ENCODE measurements at regions not wholly inside any gene's neighbourhood (a gene's known extent, or its start where the extent isn't known, plus 50 kb on each side); places are given as distances from the start of the nearest gene placed in this dataset.

DNA sequence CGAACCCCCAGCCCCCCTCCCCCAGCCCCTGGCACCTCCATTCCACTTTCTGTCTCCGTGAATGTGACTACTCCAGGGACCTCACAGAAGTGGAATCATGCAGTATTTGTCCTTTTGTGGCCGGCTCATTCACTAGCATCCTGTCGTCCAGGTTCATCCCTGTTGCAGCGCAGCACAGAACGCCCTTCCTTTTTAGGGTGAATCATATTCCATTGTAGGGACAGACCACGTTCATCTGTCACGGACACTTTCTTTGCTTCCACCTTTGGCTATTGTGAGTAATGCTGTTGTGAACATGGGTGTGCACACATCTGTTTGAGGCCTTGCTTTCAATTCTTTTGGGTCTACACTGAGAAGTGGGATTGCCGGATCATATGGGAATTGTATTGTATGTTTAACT, 148.9 kb upstream of the IQSEC1 start:
- no peak for FAIRE-seq
- TF ChIP-seq POLR2A (IDR thresholded peaks at IDR 0.05; ENCODE audit: low read depth, low read length) (no peak), TAF1 (IDR thresholded peaks at IDR 0.05; ENCODE audit: low read depth, low read length) (no peak), POLR2AphosphoS5 (IDR thresholded peaks at IDR 0.05; ENCODE audit: low read depth, low read length) (no peak), PAX5 (IDR thresholded peaks at IDR 0.05; ENCODE audit: insufficient read depth, low read length, severe bottlenecking) (no peak), SPI1 (IDR thresholded peaks at IDR 0.05; ENCODE audit: low read depth, low read length) (no peak), POU2F2 (IDR thresholded peaks at IDR 0.05; ENCODE audit: low read depth, low read length) (no peak)
- DNase-seq (ENCODE audit: insufficient read length, low spot score) = no peak

DNA sequence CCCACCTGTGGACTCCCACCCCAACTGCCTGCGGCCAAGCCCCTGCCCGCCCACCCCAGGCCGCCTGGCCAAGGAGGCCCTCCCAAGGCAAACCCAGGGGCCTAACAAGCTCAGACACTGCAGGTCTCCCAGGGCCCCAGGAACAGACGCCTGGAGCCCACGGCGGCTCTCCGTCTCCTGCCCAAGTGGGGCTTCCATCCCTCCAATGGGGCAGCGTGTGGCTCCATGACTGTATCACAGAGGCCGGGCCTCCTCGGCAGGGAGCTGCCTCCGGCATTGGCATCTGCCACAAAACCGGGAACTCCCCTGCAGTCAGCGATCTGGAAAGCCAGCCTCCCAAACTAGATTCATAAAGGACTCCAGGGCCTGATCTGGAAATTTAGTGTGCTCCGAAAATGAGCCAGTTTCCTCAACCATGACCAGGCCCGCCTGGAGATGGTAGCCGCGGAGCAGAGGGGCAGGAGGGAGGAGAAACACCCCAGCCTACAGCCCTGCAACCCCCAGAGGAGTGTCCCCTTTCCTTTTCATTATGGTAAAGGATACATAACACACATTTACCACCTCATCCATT, 148.3 kb upstream of the IQSEC1 start:
- TF ChIP-seq POLR2A (IDR thresholded peaks at IDR 0.05; ENCODE audit: low read depth, low read length) (no peak), TAF1 (IDR thresholded peaks at IDR 0.05; ENCODE audit: low read depth, low read length) (no peak), PAX5 (IDR thresholded peaks at IDR 0.05; ENCODE audit: insufficient read depth, low read length, severe bottlenecking) (no peak), POLR2AphosphoS5 (IDR thresholded peaks at IDR 0.05; ENCODE audit: low read depth, low read length) (no peak), POU2F2 (IDR thresholded peaks at IDR 0.05; ENCODE audit: low read depth, low read length) (no peak), SPI1 (IDR thresholded peaks at IDR 0.05; ENCODE audit: low read depth, low read length) (no peak)
- FAIRE-seq (no peak), DNase-seq (ENCODE audit: insufficient read length, low spot score) (no peak)

DNA sequence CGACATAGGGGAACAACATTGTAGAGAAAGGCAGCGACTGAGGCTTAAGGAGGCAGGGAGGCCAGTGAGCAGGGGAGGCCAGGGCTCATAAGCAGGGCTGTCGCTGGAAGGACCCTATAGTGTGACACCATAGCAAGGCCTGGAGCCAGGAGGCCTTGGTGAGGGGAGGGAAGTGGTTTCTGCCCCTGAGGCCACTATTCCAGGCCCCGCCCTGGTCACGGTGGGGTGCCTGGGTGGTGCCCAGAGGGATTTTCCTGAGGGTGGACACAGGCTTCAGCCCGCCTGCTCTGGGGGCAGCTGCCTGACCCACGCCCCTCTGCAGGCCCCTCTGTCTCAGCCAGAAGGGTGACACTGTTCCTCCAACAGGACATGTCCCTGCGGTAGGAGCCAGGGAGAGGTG, 147.8 kb upstream of the IQSEC1 start:
- DNase-seq (ENCODE audit: insufficient read length, low spot score) (no peak), FAIRE-seq (no peak)
- TF ChIP-seq POLR2AphosphoS5 (IDR thresholded peaks at IDR 0.05; ENCODE audit: low read depth, low read length) = no peak
- no peak for TF ChIP-seq TAF1 (IDR thresholded peaks at IDR 0.05; ENCODE audit: low read depth, low read length)
- no peak for TF ChIP-seq PAX5 (IDR thresholded peaks at IDR 0.05; ENCODE audit: insufficient read depth, low read length, severe bottlenecking)
- TF ChIP-seq SPI1 (IDR thresholded peaks at IDR 0.05; ENCODE audit: low read depth, low read length) = no peak
- no peak for TF ChIP-seq POLR2A (IDR thresholded peaks at IDR 0.05; ENCODE audit: low read depth, low read length)
- TF ChIP-seq POU2F2 (IDR thresholded peaks at IDR 0.05; ENCODE audit: low read depth, low read length) = no peak

DNA sequence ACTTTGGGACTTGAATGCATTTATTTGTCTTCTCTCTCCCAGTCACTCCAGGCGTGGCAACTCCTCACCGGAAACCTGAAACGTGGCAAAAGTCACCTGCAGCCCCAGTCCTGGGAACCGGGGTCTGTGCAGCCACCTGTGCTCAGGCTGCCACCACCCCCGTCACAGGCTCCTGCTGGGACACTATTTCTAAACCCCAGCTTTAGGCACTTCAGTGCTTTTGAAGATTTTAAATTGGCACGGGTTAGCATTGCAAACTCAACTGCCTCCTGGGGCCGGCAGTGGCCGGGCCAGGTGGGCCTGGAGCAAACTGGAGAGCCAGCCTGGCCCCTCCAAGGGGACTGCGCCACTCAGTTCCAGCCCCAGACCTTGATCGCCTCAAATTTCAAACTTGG, 146.7 kb upstream of the IQSEC1 start:
- TF ChIP-seq POU2F2 (IDR thresholded peaks at IDR 0.05; ENCODE audit: low read depth, low read length) (no peak), PAX5 (IDR thresholded peaks at IDR 0.05; ENCODE audit: insufficient read depth, low read length, severe bottlenecking) (no peak), POLR2AphosphoS5 (IDR thresholded peaks at IDR 0.05; ENCODE audit: low read depth, low read length) (no peak), POLR2A (IDR thresholded peaks at IDR 0.05; ENCODE audit: low read depth, low read length) (no peak), TAF1 (IDR thresholded peaks at IDR 0.05; ENCODE audit: low read depth, low read length) (no peak), SPI1 (IDR thresholded peaks at IDR 0.05; ENCODE audit: low read depth, low read length) (no peak)
- FAIRE-seq (no peak), DNase-seq (ENCODE audit: insufficient read length, low spot score) (no peak)

DNA sequence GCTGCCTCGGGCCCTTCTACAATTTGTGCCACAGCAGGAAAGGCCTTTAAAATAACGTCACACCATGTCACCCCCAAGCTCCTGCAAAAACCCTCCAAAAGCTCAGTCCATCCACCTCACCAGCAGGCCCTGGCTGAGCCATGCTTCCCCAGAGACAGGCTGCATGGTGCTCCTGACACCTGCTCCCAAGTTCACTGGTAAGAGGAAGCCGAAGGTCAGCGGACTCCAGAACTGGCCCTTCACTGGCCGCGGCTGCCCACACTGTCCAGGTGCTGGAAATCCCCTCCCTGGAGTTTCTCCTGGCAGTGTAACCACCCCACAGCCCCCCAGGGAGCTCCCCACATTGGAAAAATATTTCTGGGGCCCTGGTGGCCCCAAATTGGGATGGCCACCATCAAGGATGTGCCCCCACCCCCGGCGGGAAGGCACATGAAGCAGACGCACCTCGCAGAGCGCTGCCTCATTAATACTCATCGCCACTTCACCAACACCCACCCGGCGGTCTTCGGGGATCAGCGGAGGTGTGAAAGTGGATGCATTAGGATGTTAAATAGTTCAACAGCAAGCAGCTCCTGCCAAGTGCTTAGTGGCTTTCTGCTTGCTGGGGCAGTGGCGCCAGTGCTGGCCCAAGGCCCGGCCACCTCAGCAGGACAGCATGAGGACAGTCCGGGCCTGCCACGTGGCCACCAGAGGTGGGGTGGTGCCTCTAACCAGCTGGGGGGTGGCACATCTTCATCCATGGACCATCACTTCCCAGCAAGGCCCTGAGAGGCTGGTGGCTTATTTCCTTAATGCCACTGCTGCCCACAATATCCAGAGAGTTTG, 146.1 kb upstream of the IQSEC1 start:
- no peak for FAIRE-seq
- no peak for DNase-seq (ENCODE audit: insufficient read length, low spot score)
- TF ChIP-seq SPI1 (IDR thresholded peaks at IDR 0.05; ENCODE audit: low read depth, low read length) = no peak
- no peak for TF ChIP-seq TAF1 (IDR thresholded peaks at IDR 0.05; ENCODE audit: low read depth, low read length)
- no peak for TF ChIP-seq POLR2AphosphoS5 (IDR thresholded peaks at IDR 0.05; ENCODE audit: low read depth, low read length)
- TF ChIP-seq POU2F2 (IDR thresholded peaks at IDR 0.05; ENCODE audit: low read depth, low read length) = no peak
- TF ChIP-seq PAX5 (IDR thresholded peaks at IDR 0.05; ENCODE audit: insufficient read depth, low read length, severe bottlenecking) = no peak
- no peak for TF ChIP-seq POLR2A (IDR thresholded peaks at IDR 0.05; ENCODE audit: low read depth, low read length)

DNA sequence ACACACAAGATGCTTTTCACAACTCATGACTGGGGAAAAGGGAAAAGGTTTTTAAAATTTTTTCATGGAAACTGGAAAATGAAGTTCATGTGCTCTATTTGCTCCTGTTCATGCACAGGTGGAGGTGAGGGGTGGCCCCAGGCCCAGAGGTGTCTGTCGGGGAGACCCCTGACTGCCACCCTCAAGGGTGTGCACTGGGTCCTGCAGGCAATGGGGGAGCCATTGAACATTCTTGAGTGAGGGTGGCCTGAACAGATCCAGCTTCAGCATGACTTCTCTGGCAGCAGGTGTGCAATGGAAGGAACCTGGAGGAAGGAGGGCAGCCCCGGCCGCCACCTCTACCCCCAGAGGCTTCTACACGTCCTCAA, 145.3 kb upstream of the IQSEC1 start:
- no peak for TF ChIP-seq PAX5 (IDR thresholded peaks at IDR 0.05; ENCODE audit: insufficient read depth, low read length, severe bottlenecking)
- no peak for TF ChIP-seq POU2F2 (IDR thresholded peaks at IDR 0.05; ENCODE audit: low read depth, low read length)
- no peak for TF ChIP-seq POLR2A (IDR thresholded peaks at IDR 0.05; ENCODE audit: low read depth, low read length)
- no peak for TF ChIP-seq SPI1 (IDR thresholded peaks at IDR 0.05; ENCODE audit: low read depth, low read length)
- no peak for TF ChIP-seq POLR2AphosphoS5 (IDR thresholded peaks at IDR 0.05; ENCODE audit: low read depth, low read length)
- TF ChIP-seq TAF1 (IDR thresholded peaks at IDR 0.05; ENCODE audit: low read depth, low read length) = no peak
- FAIRE-seq (no peak), DNase-seq (ENCODE audit: insufficient read length, low spot score) (no peak)

DNA sequence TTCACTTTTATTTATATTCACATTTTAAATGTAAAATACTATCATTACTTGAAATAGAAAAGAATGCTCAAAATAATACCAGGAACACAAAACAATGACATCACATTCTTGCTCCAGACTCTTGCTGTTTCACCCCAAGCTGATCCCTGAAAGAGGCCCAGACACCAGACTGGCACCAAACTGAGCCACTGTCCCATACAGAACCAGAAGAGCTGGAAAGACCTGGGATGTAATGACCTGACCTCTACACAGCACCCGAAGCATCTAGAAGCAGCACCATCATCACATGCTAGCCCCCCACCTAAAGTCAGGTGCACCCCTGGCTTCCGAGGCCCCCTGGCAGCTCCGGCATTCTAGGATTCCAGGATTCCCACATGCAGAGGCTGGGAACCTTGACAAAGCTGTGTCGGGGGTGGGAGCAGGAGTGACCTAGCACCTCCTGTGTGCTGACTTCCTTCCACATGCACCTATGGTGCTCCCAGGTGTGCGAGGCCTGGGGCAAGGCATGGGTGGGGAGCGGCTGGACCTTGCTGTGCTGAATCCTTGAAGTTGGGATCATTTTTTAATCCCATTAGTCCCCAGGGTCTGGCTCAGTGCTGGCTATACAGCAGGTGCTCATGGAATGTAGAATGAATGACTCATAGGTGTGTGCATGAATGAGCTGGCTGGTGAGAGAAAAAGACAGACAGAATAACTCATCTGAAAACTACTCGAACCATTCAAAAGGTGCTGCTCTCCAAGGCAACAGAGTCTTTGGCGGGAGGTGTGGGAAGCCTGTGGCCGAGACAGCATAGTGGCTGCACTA, 144.7 kb upstream of the IQSEC1 start:
- FAIRE-seq (no peak), DNase-seq (ENCODE audit: insufficient read length, low spot score) (no peak)
- no peak for TF ChIP-seq SPI1 (IDR thresholded peaks at IDR 0.05; ENCODE audit: low read depth, low read length)
- no peak for TF ChIP-seq POU2F2 (IDR thresholded peaks at IDR 0.05; ENCODE audit: low read depth, low read length)
- no peak for TF ChIP-seq POLR2A (IDR thresholded peaks at IDR 0.05; ENCODE audit: low read depth, low read length)
- no peak for TF ChIP-seq PAX5 (IDR thresholded peaks at IDR 0.05; ENCODE audit: insufficient read depth, low read length, severe bottlenecking)
- no peak for TF ChIP-seq POLR2AphosphoS5 (IDR thresholded peaks at IDR 0.05; ENCODE audit: low read depth, low read length)
- no peak for TF ChIP-seq TAF1 (IDR thresholded peaks at IDR 0.05; ENCODE audit: low read depth, low read length)

DNA sequence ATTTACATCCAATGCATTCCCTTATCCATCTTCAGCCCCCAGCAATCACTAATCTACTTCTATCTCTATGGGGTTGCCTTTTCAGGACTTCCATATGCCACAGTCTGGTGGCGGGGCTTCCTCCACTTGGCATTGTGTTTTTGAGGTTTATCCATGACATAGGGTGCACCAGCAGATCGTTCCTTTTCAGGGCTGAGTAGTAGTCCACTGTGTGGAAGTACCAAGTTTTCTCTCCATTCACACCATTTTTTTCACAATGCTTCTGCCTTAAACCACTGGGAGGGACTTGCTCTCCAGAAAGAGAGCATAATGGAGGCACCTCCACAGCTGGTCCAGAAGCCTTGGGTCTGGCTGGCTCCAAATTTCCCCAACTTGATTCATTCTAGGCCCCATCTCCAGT, 144.0 kb upstream of the IQSEC1 start:
- DNase-seq (ENCODE audit: insufficient read length, low spot score) (no peak), FAIRE-seq (no peak)
- no peak for TF ChIP-seq TAF1 (IDR thresholded peaks at IDR 0.05; ENCODE audit: low read depth, low read length)

DNA sequence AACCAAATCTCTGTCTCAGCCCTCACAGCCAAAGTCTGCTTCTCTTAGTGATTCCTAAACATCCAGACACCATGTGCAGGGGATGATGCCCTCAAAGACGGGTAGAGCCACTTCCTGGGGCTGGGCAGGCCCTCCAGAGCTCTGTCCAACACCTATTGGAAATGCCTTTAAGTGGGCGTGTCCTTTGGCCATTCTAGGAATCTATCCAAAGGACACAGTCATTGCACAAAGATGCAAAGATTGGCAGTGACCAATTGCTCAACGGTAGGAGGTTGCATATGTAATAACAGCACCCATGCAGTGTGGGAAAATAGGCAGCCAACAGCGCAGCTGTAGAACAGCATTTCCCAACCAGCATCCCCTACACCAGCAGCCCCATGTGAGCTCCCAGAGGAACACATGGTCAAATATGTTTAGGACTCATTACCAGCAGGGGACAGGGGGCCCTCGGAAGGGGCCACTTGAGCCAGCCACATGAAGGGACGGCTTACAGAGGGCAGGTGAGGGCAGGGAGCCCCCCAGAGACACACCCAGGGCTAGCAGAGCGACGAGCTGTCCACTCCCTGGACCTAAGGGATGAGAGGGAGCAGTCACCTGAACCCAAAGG, 142.8 kb upstream of the IQSEC1 start:
- no peak for TF ChIP-seq POLR2AphosphoS5 (IDR thresholded peaks at IDR 0.05; ENCODE audit: low read depth, low read length)
- TF ChIP-seq SPI1 (IDR thresholded peaks at IDR 0.05; ENCODE audit: low read depth, low read length) = no peak
- TF ChIP-seq POU2F2 (IDR thresholded peaks at IDR 0.05; ENCODE audit: low read depth, low read length) = no peak
- TF ChIP-seq PAX5 (IDR thresholded peaks at IDR 0.05; ENCODE audit: insufficient read depth, low read length, severe bottlenecking) = no peak
- TF ChIP-seq TAF1 (IDR thresholded peaks at IDR 0.05; ENCODE audit: low read depth, low read length) = no peak
- TF ChIP-seq POLR2A (IDR thresholded peaks at IDR 0.05; ENCODE audit: low read depth, low read length) = no peak
- DNase-seq (ENCODE audit: insufficient read length, low spot score) = no peak
- FAIRE-seq = no peak
